ENCODE measurements at regions not wholly inside any gene's neighbourhood (a gene's known extent, or its start where the extent isn't known, plus 50 kb on each side); places are given as distances from the start of the nearest gene placed in this dataset.

GRCh38 chr2:2901384-2902345 is 476.0 kb downstream of the EIPR1 start (continued):
- TF ChIP-seq TAF1 (IDR thresholded peaks at IDR 0.05; ENCODE audit: low read depth, low read length) (no peak), TAF7 (optimal IDR thresholded peaks at IDR 0.05; ENCODE audit: borderline replicate concordance, low read depth, low read length) (no peak)

Measured in H1 (cell line).